Peyer's patch (tissue), 4 donors: ENCODE measurements at regions not wholly inside any gene's neighbourhood (a gene's known extent, or its start where the extent isn't known, plus 50 kb on each side); places are given as distances from the start of the nearest gene placed in this dataset.

Experiments
- DNase-seq, 3 donors: peaks; one replicate each; pipeline ENCODE4 v3.0.0-alpha.2; 2017 to 2019
- H3K27ac ChIP-seq, 4 donors: fragments of 200-600 bp; sonication (generic); one replicate each; pipeline ENCODE4 v1.5.1; 2016 to 2019
- H3K27me3 ChIP-seq, 2 donors: fragments of 200-600 bp; sonication (generic); one replicate each; pipeline ENCODE4 v1.5.1; 2019
- H3K36me3 ChIP-seq, 3 donors: fragments of 200-600 bp; sonication (generic); one replicate each; pipeline ENCODE4 v1.5.1; 2016 to 2019
- H3K4me1 ChIP-seq, 4 donors: fragments of 200-600 bp; sonication (generic); one replicate each; pipeline ENCODE4 v1.5.1; 2016 to 2019
- H3K4me3 ChIP-seq, 4 donors: fragments of 200-600 bp; sonication (generic); 1 replicate in 3 of 4; 2 replicates in 1 of 4; pipeline ENCODE4 v1.5.1; 2016 to 2019; ENCODE audit warnings: mild to moderate bottlenecking in 1 of 4
- H3K9me3 ChIP-seq, 4 donors: fragments of 200-600 bp; sonication (generic); one replicate each; pipeline ENCODE4 v1.5.1; 2016 to 2019; ENCODE audit warnings: mild to moderate bottlenecking in 1 of 4
- POLR2A ChIP-seq, 2 donors: fragments of 450-650 bp; IDR thresholded peaks; one replicate each; pipeline ENCODE4 v1.5.1; 2017; ENCODE audit warnings: antibody characterized with exemption in 2 of 2, mild to moderate bottlenecking in 2 of 2, moderate library complexity in 2 of 2
- TF ChIP-seq, protein P1 (sequence below), 6 experiments: fragments of 450-650 bp in 4 of 6; fragments of 200-600 bp in 2 of 6; sonication (generic) in 1 of 6; IDR thresholded peaks; one replicate each; pipeline ENCODE4 v1.5.1; 2017 to 2019; ENCODE audit warnings: antibody characterized with exemption in 6 of 6, mild to moderate bottlenecking in 3 of 6, moderate library complexity in 1 of 6

DNA sequence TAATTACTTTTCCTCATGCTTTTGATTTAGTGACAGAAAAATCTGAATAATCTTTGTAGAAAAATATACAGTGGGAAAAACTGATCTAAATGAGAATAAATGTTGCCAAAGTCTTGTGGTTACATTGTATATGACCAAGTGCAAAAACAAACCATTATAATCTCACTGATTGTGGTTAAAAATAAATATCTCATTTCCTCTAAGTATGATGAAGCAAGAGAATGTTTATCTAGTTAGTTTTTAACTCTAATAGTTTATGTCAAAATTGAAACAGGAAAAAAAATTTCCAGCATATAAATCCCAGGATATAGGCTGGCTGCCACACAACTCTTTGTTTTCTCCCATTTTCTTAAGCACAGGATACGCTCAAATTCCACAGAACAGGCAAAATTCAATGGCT lies 392.7 kb upstream of the ID4 start:
- no peak overlapping the region for H3K27ac ChIP-seq
- TF ChIP-seq, protein P1, sequence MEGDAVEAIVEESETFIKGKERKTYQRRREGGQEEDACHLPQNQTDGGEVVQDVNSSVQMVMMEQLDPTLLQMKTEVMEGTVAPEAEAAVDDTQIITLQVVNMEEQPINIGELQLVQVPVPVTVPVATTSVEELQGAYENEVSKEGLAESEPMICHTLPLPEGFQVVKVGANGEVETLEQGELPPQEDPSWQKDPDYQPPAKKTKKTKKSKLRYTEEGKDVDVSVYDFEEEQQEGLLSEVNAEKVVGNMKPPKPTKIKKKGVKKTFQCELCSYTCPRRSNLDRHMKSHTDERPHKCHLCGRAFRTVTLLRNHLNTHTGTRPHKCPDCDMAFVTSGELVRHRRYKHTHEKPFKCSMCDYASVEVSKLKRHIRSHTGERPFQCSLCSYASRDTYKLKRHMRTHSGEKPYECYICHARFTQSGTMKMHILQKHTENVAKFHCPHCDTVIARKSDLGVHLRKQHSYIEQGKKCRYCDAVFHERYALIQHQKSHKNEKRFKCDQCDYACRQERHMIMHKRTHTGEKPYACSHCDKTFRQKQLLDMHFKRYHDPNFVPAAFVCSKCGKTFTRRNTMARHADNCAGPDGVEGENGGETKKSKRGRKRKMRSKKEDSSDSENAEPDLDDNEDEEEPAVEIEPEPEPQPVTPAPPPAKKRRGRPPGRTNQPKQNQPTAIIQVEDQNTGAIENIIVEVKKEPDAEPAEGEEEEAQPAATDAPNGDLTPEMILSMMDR (IDR thresholded peaks at IDR 0.05) = no peak
- TF ChIP-seq POLR2A (IDR thresholded peaks at IDR 0.05) = no peak
- no peaks in the 10 kb centered on the region for H3K27me3 ChIP-seq
- H3K4me3 ChIP-seq = no peak overlapping the region
- H3K4me1 ChIP-seq = no peaks in the 10 kb centered on the region
- DNase-seq = no peak
- H3K9me3 ChIP-seq = no peaks in the 10 kb centered on the region
- no peaks in the 10 kb centered on the region for H3K36me3 ChIP-seq

DNA sequence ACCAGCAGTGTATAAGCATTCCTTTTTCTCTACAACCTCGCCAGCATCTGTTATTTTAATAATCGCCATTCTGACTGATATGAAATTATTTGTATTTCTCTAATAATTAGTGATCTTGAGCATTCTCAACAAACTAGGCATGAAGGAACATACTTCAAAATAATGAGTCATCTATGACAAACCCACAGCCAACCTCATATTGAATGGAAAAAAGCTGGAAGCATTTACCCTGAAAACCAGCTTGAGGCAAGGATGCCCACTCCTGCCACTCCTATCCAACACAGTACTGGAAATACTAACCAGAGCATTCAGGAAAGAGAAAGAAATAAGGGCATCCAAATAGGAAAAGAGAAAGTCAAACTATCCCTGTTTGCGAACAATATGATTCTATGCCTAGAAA lies 390.6 kb upstream of the ID4 start:
- no peaks in the 10 kb centered on the region for H3K27me3 ChIP-seq
- DNase-seq = no peak
- no peak overlapping the region for H3K4me3 ChIP-seq
- no peaks in the 10 kb centered on the region for H3K4me1 ChIP-seq
- H3K27ac ChIP-seq = no peak overlapping the region
- TF ChIP-seq, protein P1 (IDR thresholded peaks at IDR 0.05) = no peak
- no peak for TF ChIP-seq POLR2A (IDR thresholded peaks at IDR 0.05)
- no peaks in the 10 kb centered on the region for H3K9me3 ChIP-seq
- H3K36me3 ChIP-seq = no peaks in the 10 kb centered on the region

DNA sequence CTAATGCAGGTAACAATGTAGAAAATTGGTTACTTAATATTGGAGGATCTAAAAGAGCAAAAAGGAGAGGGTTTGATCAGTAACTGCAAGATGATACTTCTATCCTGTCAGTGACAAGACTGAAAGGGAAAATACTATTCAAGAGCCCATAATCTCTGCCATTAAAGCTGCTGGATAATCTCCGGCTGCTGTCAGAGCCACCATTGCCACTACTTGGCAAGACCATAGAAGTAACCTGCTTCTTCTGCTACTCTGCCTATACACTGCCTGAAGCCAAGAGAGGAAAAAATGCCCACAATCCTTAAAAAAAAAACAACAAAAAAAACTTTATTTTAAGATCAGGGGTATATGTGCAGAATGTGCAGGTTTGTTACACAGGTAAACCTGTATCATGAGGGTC lies 386.5 kb upstream of the ID4 start:
- Histone ChIP-seq H3K36me3 (no peaks in the 10 kb centered on the region), H3K27ac (no peak overlapping the region), H3K9me3 (no peaks in the 10 kb centered on the region), H3K4me1 (no peaks in the 10 kb centered on the region), H3K4me3 (no peak overlapping the region), H3K27me3 (no peaks in the 10 kb centered on the region)
- no peak for DNase-seq
- TF ChIP-seq, protein P1 (IDR thresholded peaks at IDR 0.05) = no peak
- no peak for TF ChIP-seq POLR2A (IDR thresholded peaks at IDR 0.05)

DNA sequence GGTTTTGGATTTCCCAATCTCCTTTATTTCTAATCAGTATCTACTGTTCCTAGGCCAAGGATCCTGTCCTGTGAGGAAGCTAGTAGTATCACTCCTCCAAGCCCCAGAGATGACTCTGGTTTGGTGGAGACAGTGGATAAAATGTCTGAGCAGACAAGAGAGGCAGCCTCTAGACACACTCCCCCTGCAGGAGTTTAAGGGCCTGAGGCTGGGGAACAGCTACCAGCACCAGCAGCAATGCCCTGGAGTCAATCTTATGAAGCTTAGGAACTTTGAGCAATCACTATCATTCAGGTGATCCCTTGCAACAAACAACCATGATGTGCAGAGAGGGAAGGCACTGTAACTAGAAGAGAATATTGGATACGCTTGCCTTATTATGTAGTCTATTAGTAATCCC lies 384.7 kb upstream of the ID4 start:
- no peak for DNase-seq
- TF ChIP-seq, protein P1 (IDR thresholded peaks at IDR 0.05) = no peak
- no peak for TF ChIP-seq POLR2A (IDR thresholded peaks at IDR 0.05)
- Histone ChIP-seq H3K27me3 (no peaks in the 10 kb centered on the region), H3K27ac (no peak overlapping the region), H3K4me1 (no peaks in the 10 kb centered on the region), H3K36me3 (no peaks in the 10 kb centered on the region), H3K4me3 (no peak overlapping the region), H3K9me3 (no peaks in the 10 kb centered on the region)

DNA sequence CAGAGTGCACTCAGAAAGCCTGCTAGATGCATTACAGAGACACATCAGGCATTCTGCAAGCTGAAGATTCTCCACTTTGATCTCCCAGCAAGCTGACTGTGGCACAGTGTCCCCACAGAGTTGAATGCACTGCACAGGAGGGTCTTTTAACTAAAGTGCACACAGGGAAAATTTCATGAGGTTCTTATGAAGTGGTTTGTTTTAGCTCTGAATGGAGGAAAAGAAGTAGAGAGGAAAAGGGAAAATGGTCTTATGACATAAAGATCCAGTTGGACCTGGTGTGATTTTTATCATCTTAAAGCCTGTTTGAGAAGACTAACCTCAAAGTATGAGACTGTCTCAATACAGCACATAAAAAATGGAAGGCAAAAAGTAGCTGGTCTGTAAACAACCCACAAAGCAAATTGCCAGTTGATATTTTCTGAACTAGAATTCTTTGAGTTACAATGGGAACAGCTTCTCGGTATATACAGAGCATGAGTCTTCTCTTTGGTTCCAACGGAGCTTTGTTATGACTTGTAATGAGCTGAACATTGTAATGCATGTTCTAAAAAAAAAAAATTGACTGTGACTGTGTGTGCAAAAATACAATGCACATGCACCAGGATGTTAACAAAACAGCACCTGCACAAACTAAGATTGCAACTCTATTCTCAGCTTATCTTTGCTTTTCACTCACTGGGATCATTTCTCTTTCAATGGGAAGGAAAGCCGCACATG lies 383.0 kb upstream of the ID4 start:
- Histone ChIP-seq H3K9me3 (no peaks in the 10 kb centered on the region), H3K4me1 (no peaks in the 10 kb centered on the region), H3K4me3 (no peak overlapping the region), H3K36me3 (no peaks in the 10 kb centered on the region), H3K27me3 (no peaks in the 10 kb centered on the region), H3K27ac (no peak overlapping the region)
- TF ChIP-seq, protein P1 (IDR thresholded peaks at IDR 0.05) = no peak
- no peak for TF ChIP-seq POLR2A (IDR thresholded peaks at IDR 0.05)
- DNase-seq = no peak
